Stimulated activated CD4-positive, alpha-beta T cell treated with anti-CD3 and anti-CD28 coated beads, TNF-alpha, amount 100 ng/mL, for 48 hours (primary cell): ENCODE measurements at regions not wholly inside any gene's neighbourhood (a gene's known extent, or its start where the extent isn't known, plus 50 kb on each side); places are given as distances from the start of the nearest gene placed in this dataset.

Source experiments
- DNase-seq, 3 donors: peaks; one replicate each; pipeline ENCODE4 v3.0.0-alpha.2; 2020; ENCODE audit warnings: low read depth in 3 of 3

- DNase-seq: no peak
Measured at GRCh38 chr6:45741437-45742171, 274.1 kb downstream of the CLIC5 start.

GRCh38 chr6:45739058-45739457 lies 276.6 kb downstream of the CLIC5 start:
- no peak for DNase-seq

- no peak for DNase-seq
Measured at GRCh38 chr6:45738057-45738455, 277.6 kb downstream of the CLIC5 start.

GRCh38 chr6:45737331-45738056 lies 278.2 kb downstream of the CLIC5 start:
- DNase-seq: no peak

- no peak for DNase-seq
Measured at GRCh38 chr6:45736134-45736533, 279.5 kb downstream of the CLIC5 start.

GRCh38 chr6:45732731-45733130 lies 282.9 kb downstream of the CLIC5 start:
- DNase-seq: no peak

GRCh38 chr6:45730232-45730631 lies 285.4 kb downstream of the CLIC5 start:
- DNase-seq: no peak

GRCh38 chr6:45728674-45729073 lies 287.0 kb downstream of the CLIC5 start:
- no peak for DNase-seq

- no peak for DNase-seq
Measured at GRCh38 chr6:45727819-45728449, 287.7 kb downstream of the CLIC5 start.

- no peak for DNase-seq
Measured at GRCh38 chr6:45727228-45727627, 288.4 kb downstream of the CLIC5 start.

GRCh38 chr6:45726444-45726843 lies 289.2 kb downstream of the CLIC5 start:
- DNase-seq: no peak

- DNase-seq: no peak
Measured at GRCh38 chr6:45724511-45724910, 291.1 kb downstream of the CLIC5 start.

GRCh38 chr6:45724027-45724426 lies 291.6 kb downstream of the CLIC5 start:
- no peak for DNase-seq

- DNase-seq: no peak
Measured at GRCh38 chr6:45722876-45723275, 292.8 kb downstream of the CLIC5 start.

- DNase-seq: no peak
Measured at GRCh38 chr6:45721665-45722064, 294.0 kb downstream of the CLIC5 start.

GRCh38 chr6:45718871-45719270 lies 296.8 kb downstream of the CLIC5 start:
- DNase-seq: no peak

GRCh38 chr6:45718131-45718530 lies 297.5 kb downstream of the CLIC5 start:
- no peak for DNase-seq

- no peak for DNase-seq
Measured at GRCh38 chr6:45717715-45718114, 297.9 kb downstream of the CLIC5 start.

- DNase-seq: no peak
Measured at GRCh38 chr6:45717027-45717426, 298.6 kb downstream of the CLIC5 start.

GRCh38 chr6:45715508-45715803 lies 300.2 kb downstream of the CLIC5 start:
- no peak for DNase-seq

GRCh38 chr6:45714741-45715507 lies 300.7 kb downstream of the CLIC5 start:
- DNase-seq: no peak

GRCh38 chr6:45714006-45714730 lies 301.5 kb downstream of the CLIC5 start:
- no peak for DNase-seq
